Colon (tissue), 2 donors: ENCODE measurements at regions not wholly inside any gene's neighbourhood (a gene's known extent, or its start where the extent isn't known, plus 50 kb on each side); places are given as distances from the start of the nearest gene placed in this dataset.

Experiments
- FAIRE-seq: peaks from 2 replicates; lab custom pipeline; 2012; peaks lifted over from hg19 to GRCh38; lab: Jason Lieb, UNC
- donor health status: control.
- donor health status: control.

- FAIRE-seq = peak; percentile 49
Observed at GRCh38 chr18:66731890-66732289, 128.0 kb upstream of the CDH19 start.

DNA sequence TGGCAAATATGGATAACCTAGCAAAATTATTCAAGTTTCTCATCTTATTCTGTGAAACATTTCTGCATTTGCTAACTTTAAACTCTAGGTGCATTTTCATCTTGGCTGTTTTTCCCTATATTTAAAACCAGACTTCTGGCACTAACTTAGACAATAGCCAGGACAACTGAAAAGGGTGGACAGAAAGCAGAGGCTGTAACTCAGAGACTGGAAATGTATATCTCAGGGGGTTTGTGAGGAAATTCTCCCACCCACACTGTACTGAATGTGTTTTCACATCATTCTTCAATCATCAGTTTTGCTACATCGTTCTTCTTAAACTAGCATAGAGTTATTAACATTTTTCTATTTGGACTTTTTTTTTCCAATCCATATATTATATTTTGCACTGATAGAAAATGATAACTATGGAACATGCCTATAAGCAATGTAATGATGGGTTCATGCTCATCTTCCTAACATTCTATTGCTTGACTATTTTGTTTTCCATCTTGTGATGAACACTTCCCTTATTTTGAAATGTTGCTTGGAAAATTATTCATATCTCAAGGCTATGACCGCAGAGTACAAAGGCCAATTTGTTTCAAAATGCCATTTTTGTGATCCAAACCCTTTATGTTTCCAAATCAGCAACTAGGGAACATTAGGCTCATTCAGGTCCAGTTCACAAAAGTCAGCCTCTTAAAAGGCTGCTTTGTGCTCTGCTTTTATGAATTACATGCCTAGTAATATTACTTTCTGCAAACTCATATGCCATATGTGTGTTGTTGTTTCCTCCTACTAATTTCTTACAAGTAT lies 125.8 kb upstream of the CDH19 start:
- FAIRE-seq = no peak

GRCh38 chr18:66728951-66729350 lies 125.1 kb upstream of the CDH19 start:
- FAIRE-seq = no peak

DNA sequence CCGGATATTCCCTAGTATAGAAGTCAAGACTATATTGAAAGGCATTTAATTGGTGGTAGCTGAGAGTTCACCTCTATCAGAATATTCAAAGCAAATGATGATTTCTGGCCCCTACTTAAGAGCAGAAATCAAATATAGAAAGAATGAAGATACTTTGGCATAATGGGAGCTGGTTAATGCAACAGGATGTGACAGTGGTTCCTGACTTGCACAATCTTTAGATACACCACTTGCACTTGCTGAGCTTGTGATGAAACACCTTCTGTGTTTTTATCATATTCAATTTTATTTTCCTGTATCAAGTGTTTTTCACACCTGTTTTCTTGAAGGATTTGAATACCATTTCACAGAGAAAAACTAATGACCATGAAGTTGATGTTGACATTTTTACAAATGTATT lies 124.1 kb upstream of the CDH19 start:
- FAIRE-seq = no peak

GRCh38 chr18:66724664-66725356 lies 120.9 kb upstream of the CDH19 start:
- FAIRE-seq = peak; percentile 55

DNA sequence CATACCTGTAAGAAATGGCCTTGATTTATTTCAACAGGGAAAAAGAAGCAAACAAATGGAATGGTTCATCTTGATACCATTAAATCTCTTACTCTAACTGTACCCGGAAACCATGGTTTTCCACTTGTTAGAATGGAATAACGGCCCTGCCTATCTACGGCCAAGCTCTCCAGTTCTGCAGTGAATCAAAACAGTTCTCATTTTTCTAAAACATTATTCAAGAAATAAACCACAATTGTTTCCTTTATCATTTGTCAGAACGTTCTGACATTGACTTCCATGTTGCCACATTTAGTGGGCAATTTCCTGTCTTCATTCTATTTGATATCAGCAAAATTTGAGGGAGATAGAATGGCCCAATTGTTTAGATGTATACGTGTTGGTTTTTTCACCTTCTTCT lies 118.8 kb upstream of the CDH19 start:
- FAIRE-seq = no peak

DNA sequence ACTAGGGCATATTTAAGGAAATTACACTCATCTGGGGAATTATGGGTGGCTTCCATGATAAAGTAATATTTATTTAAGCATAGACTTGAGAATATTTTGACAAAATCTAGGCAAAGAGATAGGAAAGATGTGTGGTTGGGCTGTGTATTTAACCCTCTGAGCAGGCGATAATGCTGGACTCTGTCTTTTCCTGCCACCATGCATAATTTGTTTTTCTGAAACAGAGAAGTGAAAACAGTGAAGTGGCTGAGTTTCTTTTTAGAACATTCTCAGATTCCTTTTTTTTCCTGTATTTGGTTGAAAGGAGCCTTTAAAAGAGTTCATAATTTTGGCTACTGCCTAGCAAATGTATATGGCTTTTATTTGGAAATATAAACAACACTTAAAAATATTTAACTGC lies 104.8 kb upstream of the CDH19 start:
- FAIRE-seq = no peak

- no peak for FAIRE-seq
Observed at GRCh38 chr18:66707473-66707872, 103.6 kb upstream of the CDH19 start.

- FAIRE-seq = no peak
Observed at GRCh38 chr18:66695281-66695680, 91.4 kb upstream of the CDH19 start.

GRCh38 chr18:66694852-66695251 lies 91.0 kb upstream of the CDH19 start:
- no peak for FAIRE-seq

DNA sequence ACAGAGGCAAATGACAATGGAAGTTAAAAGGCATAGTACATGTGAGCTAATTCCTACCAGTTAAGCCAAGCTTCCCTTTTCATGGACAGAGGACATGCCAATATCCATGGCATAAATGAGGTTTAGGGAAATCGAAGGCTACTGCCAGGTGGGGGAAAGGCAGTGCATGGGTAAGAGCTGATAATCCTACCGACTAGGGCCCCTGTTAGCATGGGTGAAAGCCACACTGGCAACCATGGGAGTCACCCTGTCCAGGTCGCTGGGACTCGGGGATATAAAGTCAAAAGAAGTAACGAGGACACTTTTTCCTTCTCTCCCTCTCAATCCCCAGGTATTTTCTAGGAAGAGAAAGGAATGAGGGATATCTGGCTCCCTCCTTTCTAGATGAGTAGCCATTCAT lies 83.7 kb upstream of the CDH19 start:
- FAIRE-seq = no peak

DNA sequence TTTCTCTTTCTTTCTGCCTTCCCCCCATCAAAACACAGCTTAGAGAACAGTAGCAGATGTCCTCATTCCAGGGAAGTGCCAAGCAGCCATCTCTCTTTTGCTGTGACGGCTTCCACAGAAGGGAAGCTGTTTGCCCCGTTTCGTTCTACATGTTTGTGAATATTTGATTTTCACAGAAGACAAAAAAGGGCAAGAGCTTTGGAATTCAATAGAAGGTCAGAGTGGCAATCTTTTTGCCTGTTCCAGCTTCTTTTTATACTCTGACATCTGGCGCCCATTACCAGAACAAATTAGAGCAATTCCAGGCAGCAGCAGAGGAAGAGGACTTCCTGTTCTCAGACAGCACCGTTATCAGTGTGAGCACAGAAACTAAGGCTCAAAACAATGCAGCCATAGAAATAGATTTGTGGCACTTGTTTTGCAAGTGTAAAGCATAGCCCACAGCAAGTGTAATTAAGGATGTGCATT lies 79.0 kb upstream of the CDH19 start:
- FAIRE-seq = no peak

GRCh38 chr18:66676699-66677098 lies 72.8 kb upstream of the CDH19 start:
- no peak for FAIRE-seq

DNA sequence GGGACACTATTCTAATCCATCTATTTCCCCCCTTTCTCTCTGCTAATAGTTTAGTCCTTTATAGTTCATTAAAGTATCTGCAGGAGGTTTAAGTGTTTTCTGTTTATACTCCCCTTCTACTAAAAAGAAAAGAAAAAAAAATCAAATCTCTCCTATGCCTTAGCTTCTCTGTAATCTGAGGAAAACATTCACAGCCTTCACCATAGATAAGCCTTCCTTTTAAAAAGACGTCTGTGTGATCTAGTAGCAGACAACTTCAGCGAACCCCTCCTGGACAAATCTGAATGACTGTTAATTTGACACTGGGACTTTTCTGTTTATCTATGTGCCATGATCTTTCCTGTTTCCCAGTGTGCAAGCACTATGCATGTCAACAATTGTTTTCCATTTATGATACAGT lies 70.4 kb upstream of the CDH19 start:
- FAIRE-seq = no peak

- no peak for FAIRE-seq
Observed at GRCh38 chr18:66668706-66669105, 64.8 kb upstream of the CDH19 start.

DNA sequence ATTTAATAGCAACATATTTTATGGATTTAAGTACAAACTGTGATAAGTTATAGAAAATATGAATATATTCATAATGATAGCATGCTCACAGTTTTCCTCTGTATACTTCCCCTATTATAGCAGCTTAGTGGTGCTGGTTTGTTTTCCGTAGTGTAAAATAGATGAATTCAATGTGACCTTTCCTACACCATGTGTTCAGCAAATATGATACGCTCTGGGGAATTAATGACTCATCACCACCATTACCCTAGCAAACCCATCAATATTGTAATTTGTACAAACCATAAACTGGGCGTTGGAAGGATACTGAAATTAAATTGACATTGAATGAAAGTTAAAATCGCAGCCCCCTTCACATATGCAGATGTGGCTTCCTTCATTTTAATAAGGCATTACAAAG lies 58.7 kb upstream of the CDH19 start:
- no peak for FAIRE-seq

GRCh38 chr18:66655407-66655806 lies 51.5 kb upstream of the CDH19 start:
- FAIRE-seq = no peak
